ENCODE measurements at regions not wholly inside any gene's neighbourhood (a gene's known extent, or its start where the extent isn't known, plus 50 kb on each side); places are given as distances from the start of the nearest gene placed in this dataset.

DNA sequence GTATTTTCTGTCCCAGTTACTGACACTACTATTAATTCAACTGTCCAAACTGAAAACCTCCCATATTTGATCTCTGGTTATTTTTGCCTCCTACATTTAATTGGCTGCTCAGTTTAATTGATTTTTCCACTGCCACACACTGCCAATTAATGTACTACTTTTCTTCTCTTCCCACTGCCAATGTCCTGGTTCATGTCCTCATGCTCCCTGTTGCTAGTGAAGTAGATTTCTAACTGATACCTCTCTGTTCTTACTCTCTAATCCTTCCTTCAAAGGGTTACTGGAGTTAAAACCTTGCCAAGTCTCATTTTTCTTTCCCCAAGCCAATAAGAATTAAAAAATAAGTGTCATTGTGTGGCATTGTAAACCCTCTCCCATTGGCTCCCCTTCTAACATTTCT lies 440.6 kb upstream of the JAG1 start:
- H3K27me3 ChIP-seq (ENCODE audit: control insufficient read depth in 3 of 3, insufficient read depth in 3 of 3, low read length in 3 of 3): no peaks in the 10 kb centered on the region
- H3K4me3 ChIP-seq (ENCODE audit: low read length in 3 of 3): no peak overlapping the region
- no peak overlapping the region for H3K9ac ChIP-seq (ENCODE audit: low read depth in 1 of 3, low read length in 3 of 3)
- H3K4me1 ChIP-seq (ENCODE audit: control insufficient read depth in 3 of 3, insufficient read depth in 3 of 3, low read length in 3 of 3): peaks cover 0 to 4% (median 0%) of the 10 kb centered on the region in 3 donors
- H3K9me3 ChIP-seq (ENCODE audit: control insufficient read depth in 3 of 3, low read length in 3 of 3): no peaks in the 10 kb centered on the region
- H3K27ac ChIP-seq (ENCODE audit: low read depth, low read length): no peak overlapping the region
- no peaks in the 10 kb centered on the region for H3K36me3 ChIP-seq (ENCODE audit: control insufficient read depth in 3 of 3, insufficient read depth in 3 of 3, low read length in 3 of 3)

DNA sequence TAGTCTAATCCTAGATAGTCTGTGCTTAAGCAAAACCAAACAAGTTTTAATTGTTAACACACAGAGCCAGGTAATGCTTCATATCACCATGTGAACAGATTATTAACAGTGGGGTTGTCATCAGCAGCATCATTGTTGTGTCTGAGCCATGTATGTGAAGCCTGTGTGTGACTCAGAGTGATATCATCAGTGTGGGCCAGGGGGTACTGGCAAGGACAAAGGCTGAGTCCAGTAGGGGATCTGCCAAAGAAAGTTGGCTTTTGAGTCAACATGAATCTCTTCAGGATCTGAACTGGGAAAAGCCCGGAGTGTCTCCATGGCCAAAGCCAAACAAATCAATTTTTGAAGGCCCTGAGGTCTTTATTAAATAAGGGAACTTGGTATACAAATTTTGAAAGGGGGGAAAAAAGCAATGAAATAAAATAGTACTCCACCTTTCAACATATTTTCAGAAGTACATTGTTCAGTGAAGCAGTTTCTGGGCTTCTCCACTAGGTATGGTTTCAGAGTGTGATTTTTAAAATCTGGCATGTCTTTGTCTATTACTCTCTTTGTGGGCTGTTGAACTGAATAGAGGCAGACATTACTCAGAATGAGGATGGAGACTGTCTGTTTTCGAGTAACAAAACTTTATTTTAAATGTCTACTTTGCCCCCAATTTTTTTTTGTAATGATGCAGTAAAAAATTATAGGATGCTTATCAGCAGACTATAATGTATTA lies 444.2 kb upstream of the JAG1 start:
- no peaks in the 10 kb centered on the region for H3K27me3 ChIP-seq (ENCODE audit: control insufficient read depth in 3 of 3, insufficient read depth in 3 of 3, low read length in 3 of 3)
- H3K9me3 ChIP-seq (ENCODE audit: control insufficient read depth in 3 of 3, low read length in 3 of 3): no peaks in the 10 kb centered on the region
- peaks cover 0 to 1% (median 0%) of the 10 kb centered on the region in 3 donors for H3K4me1 ChIP-seq (ENCODE audit: control insufficient read depth in 3 of 3, insufficient read depth in 3 of 3, low read length in 3 of 3)
- no peak overlapping the region for H3K9ac ChIP-seq (ENCODE audit: low read depth in 1 of 3, low read length in 3 of 3)
- H3K27ac ChIP-seq (ENCODE audit: low read depth, low read length): no peak overlapping the region
- H3K4me3 ChIP-seq (ENCODE audit: low read length in 3 of 3): no peak overlapping the region
- no peaks in the 10 kb centered on the region for H3K36me3 ChIP-seq (ENCODE audit: control insufficient read depth in 3 of 3, insufficient read depth in 3 of 3, low read length in 3 of 3)

DNA sequence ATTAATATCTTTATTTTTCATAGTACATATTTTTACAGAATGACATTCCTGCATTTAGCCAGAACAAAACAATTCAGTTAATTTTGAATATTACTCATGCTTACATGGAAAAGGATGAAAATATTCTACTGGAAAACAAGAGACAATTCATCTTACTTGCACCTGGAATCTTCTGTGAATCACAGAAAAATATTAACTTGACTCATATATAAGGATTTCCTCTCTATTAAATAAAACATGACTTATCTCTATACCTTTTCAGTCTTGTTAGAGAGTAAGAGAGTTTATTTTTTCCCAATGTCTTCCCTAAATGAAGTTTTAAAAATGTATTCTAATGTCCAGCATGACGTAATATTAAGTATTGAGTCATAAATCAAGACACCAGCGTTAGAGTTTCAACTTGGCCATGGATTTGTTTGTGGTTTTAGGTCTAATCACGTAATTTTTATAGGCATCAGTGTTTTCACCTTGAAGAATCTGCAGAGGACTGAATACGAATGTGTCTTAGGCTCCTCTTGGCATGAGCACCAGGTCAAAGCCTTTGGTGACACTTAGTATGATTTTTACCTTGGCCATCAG lies 445.1 kb upstream of the JAG1 start:
- Histone ChIP-seq H3K4me3 (ENCODE audit: low read length in 3 of 3) (no peak overlapping the region), H3K27ac (ENCODE audit: low read depth, low read length) (no peak overlapping the region), H3K9me3 (ENCODE audit: control insufficient read depth in 3 of 3, low read length in 3 of 3) (no peaks in the 10 kb centered on the region), H3K4me1 (ENCODE audit: control insufficient read depth in 3 of 3, insufficient read depth in 3 of 3, low read length in 3 of 3) (no peaks in the 10 kb centered on the region), H3K27me3 (ENCODE audit: control insufficient read depth in 3 of 3, insufficient read depth in 3 of 3, low read length in 3 of 3) (no peaks in the 10 kb centered on the region), H3K9ac (ENCODE audit: low read depth in 1 of 3, low read length in 3 of 3) (no peak overlapping the region), H3K36me3 (ENCODE audit: control insufficient read depth in 3 of 3, insufficient read depth in 3 of 3, low read length in 3 of 3) (no peaks in the 10 kb centered on the region)

DNA sequence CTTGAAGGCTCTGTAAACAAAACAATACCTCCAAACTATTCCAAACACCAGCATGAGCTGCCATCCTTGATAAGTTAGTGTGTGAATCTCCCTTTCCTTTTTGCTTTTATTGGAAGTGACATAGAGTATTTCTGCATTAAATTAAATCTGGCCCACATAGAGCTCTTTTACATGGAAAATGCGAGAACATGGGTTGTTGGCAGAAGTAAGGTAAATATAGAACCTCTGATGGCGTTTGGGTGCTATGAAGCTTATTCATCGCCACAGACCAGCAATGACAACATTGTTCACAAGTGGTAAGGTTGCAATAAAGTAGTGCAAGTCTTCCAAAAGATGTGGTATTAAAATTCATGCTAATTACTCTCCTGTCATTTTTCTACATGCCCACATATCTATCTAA lies 445.8 kb upstream of the JAG1 start:
- Histone ChIP-seq H3K9ac (ENCODE audit: low read depth in 1 of 3, low read length in 3 of 3) (no peak overlapping the region), H3K27me3 (ENCODE audit: control insufficient read depth in 3 of 3, insufficient read depth in 3 of 3, low read length in 3 of 3) (no peaks in the 10 kb centered on the region), H3K4me3 (ENCODE audit: low read length in 3 of 3) (no peak overlapping the region), H3K4me1 (ENCODE audit: control insufficient read depth in 3 of 3, insufficient read depth in 3 of 3, low read length in 3 of 3) (no peaks in the 10 kb centered on the region), H3K9me3 (ENCODE audit: control insufficient read depth in 3 of 3, low read length in 3 of 3) (no peaks in the 10 kb centered on the region), H3K27ac (ENCODE audit: low read depth, low read length) (no peak overlapping the region), H3K36me3 (ENCODE audit: control insufficient read depth in 3 of 3, insufficient read depth in 3 of 3, low read length in 3 of 3) (no peaks in the 10 kb centered on the region)

DNA sequence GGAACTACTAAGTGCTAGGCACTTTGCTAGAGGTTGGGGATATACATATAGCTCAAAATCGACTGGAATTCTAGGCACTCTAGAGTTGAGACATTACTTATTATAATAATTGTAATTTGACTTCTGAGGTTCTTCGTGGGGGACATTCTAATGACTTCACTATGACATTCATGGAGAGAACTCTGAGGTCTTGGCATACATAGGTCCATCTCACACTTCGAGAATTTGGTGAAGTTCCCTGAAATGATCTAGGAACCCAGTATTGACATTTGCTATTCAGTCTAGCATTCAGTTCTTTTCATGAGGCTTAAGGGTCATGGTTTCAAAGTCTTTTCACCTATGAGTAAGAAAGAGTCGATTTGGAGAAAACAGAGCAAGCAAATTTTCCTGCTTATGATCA lies 446.6 kb upstream of the JAG1 start:
- Histone ChIP-seq H3K4me3 (ENCODE audit: low read length in 3 of 3) (no peak overlapping the region), H3K27ac (ENCODE audit: low read depth, low read length) (no peak overlapping the region), H3K27me3 (ENCODE audit: control insufficient read depth in 3 of 3, insufficient read depth in 3 of 3, low read length in 3 of 3) (no peaks in the 10 kb centered on the region), H3K36me3 (ENCODE audit: control insufficient read depth in 3 of 3, insufficient read depth in 3 of 3, low read length in 3 of 3) (no peaks in the 10 kb centered on the region), H3K9ac (ENCODE audit: low read depth in 1 of 3, low read length in 3 of 3) (no peak overlapping the region), H3K9me3 (ENCODE audit: control insufficient read depth in 3 of 3, low read length in 3 of 3) (no peaks in the 10 kb centered on the region), H3K4me1 (ENCODE audit: control insufficient read depth in 3 of 3, insufficient read depth in 3 of 3, low read length in 3 of 3) (no peaks in the 10 kb centered on the region)

DNA sequence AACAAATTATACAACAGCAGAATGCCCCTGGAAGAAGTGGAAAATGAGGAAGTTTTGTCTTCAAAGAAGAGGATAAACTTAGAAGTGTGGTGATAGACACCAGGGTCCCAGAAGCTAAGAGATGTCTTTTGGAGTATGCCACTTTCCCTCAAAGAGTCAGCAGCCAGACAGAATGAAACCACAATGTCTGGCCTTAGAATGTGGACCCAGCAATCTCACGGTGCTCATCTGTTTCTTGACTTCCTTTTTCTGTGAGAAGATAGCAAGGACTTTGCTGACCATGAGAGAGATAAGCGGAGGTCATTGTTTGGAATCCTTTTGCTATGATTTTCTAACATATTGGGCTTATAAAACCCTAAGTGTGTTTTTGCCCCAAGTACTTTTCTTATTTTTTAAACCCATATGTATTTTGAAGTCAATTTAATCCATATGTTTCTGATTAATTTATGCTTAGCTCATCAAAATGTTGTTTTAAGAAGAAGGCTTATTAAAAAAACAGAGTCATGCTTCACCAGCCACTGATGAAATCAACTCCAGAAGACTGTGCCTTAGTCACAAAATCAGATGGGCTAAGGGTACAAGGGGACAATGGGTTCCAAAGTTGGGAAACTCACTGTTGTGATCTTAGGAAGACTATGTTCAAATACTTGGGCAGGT lies 451.2 kb upstream of the JAG1 start:
- H3K27me3 ChIP-seq (ENCODE audit: control insufficient read depth in 3 of 3, insufficient read depth in 3 of 3, low read length in 3 of 3): no peaks in the 10 kb centered on the region
- H3K4me1 ChIP-seq (ENCODE audit: control insufficient read depth in 3 of 3, insufficient read depth in 3 of 3, low read length in 3 of 3): no peaks in the 10 kb centered on the region
- H3K9ac ChIP-seq (ENCODE audit: low read depth in 1 of 3, low read length in 3 of 3): no peak overlapping the region
- no peaks in the 10 kb centered on the region for H3K9me3 ChIP-seq (ENCODE audit: control insufficient read depth in 3 of 3, low read length in 3 of 3)
- H3K4me3 ChIP-seq (ENCODE audit: low read length in 3 of 3): no peak overlapping the region
- H3K36me3 ChIP-seq (ENCODE audit: control insufficient read depth in 3 of 3, insufficient read depth in 3 of 3, low read length in 3 of 3): no peaks in the 10 kb centered on the region
- no peak overlapping the region for H3K27ac ChIP-seq (ENCODE audit: low read depth, low read length)

DNA sequence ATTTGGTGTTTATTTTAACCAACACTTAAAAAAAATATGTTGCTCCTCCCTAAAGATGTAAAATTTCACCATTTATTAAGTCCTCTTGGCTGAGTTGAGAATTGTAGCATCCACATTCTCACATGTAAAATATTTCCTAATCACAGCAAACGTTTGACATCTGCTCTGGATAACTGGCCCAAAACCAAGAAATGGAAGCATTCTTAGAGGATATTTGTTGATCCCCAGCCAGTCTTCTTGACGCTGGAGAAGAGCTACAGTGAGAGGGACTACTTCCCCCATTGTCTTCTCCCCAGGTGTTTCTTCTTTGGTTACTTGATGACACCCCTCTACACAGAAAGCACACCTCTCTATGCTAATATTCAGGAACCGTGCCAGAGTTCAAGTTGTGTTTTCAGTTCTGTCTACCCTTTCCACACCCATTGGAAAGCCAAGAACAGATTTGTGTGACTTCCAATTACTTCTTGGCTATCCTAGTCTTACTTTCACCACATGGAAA lies 454.5 kb upstream of the JAG1 start:
- no peak overlapping the region for H3K4me3 ChIP-seq (ENCODE audit: low read length in 3 of 3)
- H3K27me3 ChIP-seq (ENCODE audit: control insufficient read depth in 3 of 3, insufficient read depth in 3 of 3, low read length in 3 of 3): no peaks in the 10 kb centered on the region
- no peaks in the 10 kb centered on the region for H3K36me3 ChIP-seq (ENCODE audit: control insufficient read depth in 3 of 3, insufficient read depth in 3 of 3, low read length in 3 of 3)
- H3K9ac ChIP-seq (ENCODE audit: low read depth in 1 of 3, low read length in 3 of 3): no peak overlapping the region
- no peaks in the 10 kb centered on the region for H3K4me1 ChIP-seq (ENCODE audit: control insufficient read depth in 3 of 3, insufficient read depth in 3 of 3, low read length in 3 of 3)
- no peak overlapping the region for H3K27ac ChIP-seq (ENCODE audit: low read depth, low read length)
- H3K9me3 ChIP-seq (ENCODE audit: control insufficient read depth in 3 of 3, low read length in 3 of 3): no peaks in the 10 kb centered on the region

DNA sequence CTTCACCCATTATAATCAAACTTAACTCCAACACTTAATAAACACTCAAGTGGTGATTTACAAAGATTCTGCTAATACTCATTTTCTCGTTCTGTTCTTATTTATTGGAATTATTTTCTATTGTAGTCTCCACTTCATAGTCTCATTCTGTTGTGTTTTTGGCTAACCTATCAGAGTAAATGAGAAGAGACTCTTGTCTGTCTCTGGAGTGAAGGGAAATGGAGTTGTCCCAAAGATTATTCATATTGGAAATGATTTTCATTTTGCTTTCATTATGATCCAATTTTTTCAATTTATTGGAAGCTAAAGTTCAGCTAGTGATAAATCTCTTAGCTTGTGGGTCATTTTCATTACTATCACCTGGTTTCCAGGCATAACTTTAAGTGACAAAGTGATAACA lies 454.9 kb upstream of the JAG1 start:
- no peaks in the 10 kb centered on the region for H3K4me1 ChIP-seq (ENCODE audit: control insufficient read depth in 3 of 3, insufficient read depth in 3 of 3, low read length in 3 of 3)
- no peak overlapping the region for H3K9ac ChIP-seq (ENCODE audit: low read depth in 1 of 3, low read length in 3 of 3)
- H3K9me3 ChIP-seq (ENCODE audit: control insufficient read depth in 3 of 3, low read length in 3 of 3): no peaks in the 10 kb centered on the region
- no peak overlapping the region for H3K4me3 ChIP-seq (ENCODE audit: low read length in 3 of 3)
- no peak overlapping the region for H3K27ac ChIP-seq (ENCODE audit: low read depth, low read length)
- no peaks in the 10 kb centered on the region for H3K36me3 ChIP-seq (ENCODE audit: control insufficient read depth in 3 of 3, insufficient read depth in 3 of 3, low read length in 3 of 3)
- no peaks in the 10 kb centered on the region for H3K27me3 ChIP-seq (ENCODE audit: control insufficient read depth in 3 of 3, insufficient read depth in 3 of 3, low read length in 3 of 3)

DNA sequence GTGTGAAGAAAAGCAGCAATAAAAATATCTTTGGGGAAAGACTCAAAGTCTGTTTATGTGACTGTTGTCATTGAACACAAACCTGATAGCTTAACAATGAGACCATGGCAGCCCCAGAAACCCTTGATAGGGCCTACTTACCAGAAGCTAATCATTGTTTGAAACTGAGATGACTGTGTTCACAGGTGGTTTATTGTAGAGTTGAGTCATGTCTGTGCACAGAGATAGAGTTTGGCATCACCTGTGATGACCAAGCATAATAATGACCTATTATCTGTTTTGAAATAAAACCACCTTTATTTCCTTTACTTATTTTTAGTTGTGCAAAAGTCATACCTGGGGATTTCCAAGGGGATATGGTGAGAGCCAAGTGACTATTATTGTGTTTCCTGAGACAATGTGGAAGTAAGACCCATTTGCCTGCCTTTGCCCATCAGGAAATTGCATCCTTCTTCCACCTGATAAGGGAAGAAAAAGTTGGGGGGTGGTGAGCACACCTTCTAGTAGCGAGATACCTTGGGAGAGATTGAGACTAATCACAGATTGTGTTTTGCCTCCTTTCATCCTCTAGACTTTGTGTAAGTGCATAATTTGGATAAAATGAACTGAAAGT lies 456.9 kb upstream of the JAG1 start:
- no peak overlapping the region for H3K27ac ChIP-seq (ENCODE audit: low read depth, low read length)
- H3K27me3 ChIP-seq (ENCODE audit: control insufficient read depth in 3 of 3, insufficient read depth in 3 of 3, low read length in 3 of 3): no peaks in the 10 kb centered on the region
- H3K9me3 ChIP-seq (ENCODE audit: control insufficient read depth in 3 of 3, low read length in 3 of 3): no peaks in the 10 kb centered on the region
- H3K4me3 ChIP-seq (ENCODE audit: low read length in 3 of 3): no peak overlapping the region
- H3K36me3 ChIP-seq (ENCODE audit: control insufficient read depth in 3 of 3, insufficient read depth in 3 of 3, low read length in 3 of 3): no peaks in the 10 kb centered on the region
- no peaks in the 10 kb centered on the region for H3K4me1 ChIP-seq (ENCODE audit: control insufficient read depth in 3 of 3, insufficient read depth in 3 of 3, low read length in 3 of 3)
- no peak overlapping the region for H3K9ac ChIP-seq (ENCODE audit: low read depth in 1 of 3, low read length in 3 of 3)

Measured in skeletal muscle tissue (tissue), 3 donors.